GM12891 (cell line): ENCODE measurements at regions not wholly inside any gene's neighbourhood (a gene's known extent, or its start where the extent isn't known, plus 50 kb on each side); places are given as distances from the start of the nearest gene placed in this dataset.

Experiments
- POLR2A ChIP-seq: IDR thresholded peaks from 2 replicates; pipeline ENCODE4 v1.6.1; 2011; ENCODE audit warnings: low read depth, low read length, control low read depth
- POLR2AphosphoS5 ChIP-seq: IDR thresholded peaks from 2 replicates; pipeline ENCODE4 v1.6.1; 2011; ENCODE audit warnings: low read depth, low read length, control low read depth

GRCh38 chr10:47082055-47082784 is 171.0 kb downstream of the PTPN20 start:
- no peak for TF ChIP-seq POLR2A
- no peak for TF ChIP-seq POLR2AphosphoS5
